H1 (cell line): ENCODE measurements at regions not wholly inside any gene's neighbourhood (a gene's known extent, or its start where the extent isn't known, plus 50 kb on each side); places are given as distances from the start of the nearest gene placed in this dataset.

ENCODE experiments used
- EZH2 ChIP-seq: fragments of 200-600 bp; sonication (generic); IDR thresholded peaks from 2 replicates; pipeline ENCODE4 v1.7.1; 2012; ENCODE audit warnings: low read depth, mild to moderate bottlenecking, moderate library complexity, low read length, inconsistent platforms; ENCODE audit not compliant: severe bottlenecking
- SAP30 ChIP-seq: fragments of 300-600 bp; sonication (generic); IDR thresholded peaks from 2 replicates; pipeline ENCODE4 v1.7.1; 2012; ENCODE audit warnings: low read length, moderate library complexity, mild to moderate bottlenecking, inconsistent platforms; ENCODE audit not compliant: insufficient read depth, insufficient replicate concordance
- TCF12 ChIP-seq: IDR thresholded peaks from 2 replicates; pipeline ENCODE4 v1.6.1; 2011; ENCODE audit warnings: low read depth, mild to moderate bottlenecking, low read length

- no peak for TF ChIP-seq SAP30
- no peak for TF ChIP-seq EZH2
- TF ChIP-seq TCF12 = no peak
These were observed 284.3 kb downstream of the FOXO1 start (continued) for GRCh38 chr13:40381935-40382764.
